GM12878 (cell line): ENCODE measurements at regions not wholly inside any gene's neighbourhood (a gene's known extent, or its start where the extent isn't known, plus 50 kb on each side); places are given as distances from the start of the nearest gene placed in this dataset.

ENCODE experiments used
- ATAC-seq: fragments of 200-7000 bp; cut with Tn5 transposase; 3 replicates; pipeline ENCODE4 v1.9.1; 2020; ENCODE audit warnings: mild to moderate bottlenecking, moderate library complexity
- BruUV-seq: library from RNA; stranded (reverse); fragments of 400-500 nt; replicated peaks from 2 replicates; lab custom pipeline; 2021; lab: Mats Ljungman, UMichigan
- CTCF ChIA-PET: fragments of 300-600 bp; sonication (Branson Sonifier 250); formaldehyde crosslinking; extraction: SDS; loops from one replicate; lab custom pipeline; 2021; ENCODE audit warnings: inconsistent platforms; lab: Yijun Ruan, JAX
- POLR2A ChIA-PET: fragments of 350-600 bp; formaldehyde crosslinking; extraction: SDS; loops from one replicate; lab custom pipeline; 2021; ENCODE audit warnings: inconsistent platforms; lab: Charles Lee
- RAD21 ChIA-PET: fragments of 300-600 bp; sonication (Branson Sonifier 250); formaldehyde crosslinking; loops from one replicate; lab custom pipeline; 2023; ENCODE audit warnings: antibody characterized with exemption; ENCODE audit not compliant: unreplicated experiment; lab: Charles Lee
- SMC1A ChIA-PET: fragments of 300-600 bp; sonication (Branson Sonifier 250); formaldehyde crosslinking; loops from one replicate; lab custom pipeline; 2023; ENCODE audit not compliant: unreplicated experiment, uncharacterized antibody; lab: Charles Lee
- DNase-seq: peaks from one replicate; pipeline ENCODE4 v3.0.0-alpha.2; 2011; ENCODE audit warnings: low read depth, low spot score
- FAIRE-seq: peaks from 3 replicates; lab custom pipeline; 2011; peaks lifted over from hg19 to GRCh38; lab: Jason Lieb, UNC
- H2AFZ ChIP-seq: 2 replicates; pipeline ENCODE4 v1.6.0; 2011; ENCODE audit warnings: low read depth, low read length, control low read depth; ENCODE audit not compliant: control insufficient read depth
- H3K27ac ChIP-seq: 2 replicates; pipeline ENCODE4 v1.5.1; 2011; ENCODE audit warnings: control low read depth; ENCODE audit not compliant: control insufficient read depth, insufficient read depth
- H3K27me3 ChIP-seq, 2 experiments: replicated peaks in 1 of 2; 2 replicates each; pipeline versions ENCODE4 v1.6.0 to v1.6.1; 2011; ENCODE audit warnings: low read length in 1 of 2; ENCODE audit not compliant: control insufficient read depth in 2 of 2, insufficient read depth in 2 of 2
- H3K36me3 ChIP-seq, 2 experiments: 2 replicates each; pipeline ENCODE4 v1.5.1; 2011; ENCODE audit warnings: low read length in 1 of 2; ENCODE audit not compliant: control insufficient read depth in 2 of 2, insufficient read depth in 2 of 2
- H3K4me1 ChIP-seq: 2 replicates; pipeline ENCODE4 v1.6.1; 2011; ENCODE audit warnings: mild to moderate bottlenecking, low read length, moderate library complexity, mixed read lengths; ENCODE audit not compliant: control insufficient read depth, insufficient read depth
- H3K4me2 ChIP-seq: 2 replicates; pipeline ENCODE4 v1.6.0; 2011; ENCODE audit warnings: control low read depth; ENCODE audit not compliant: control insufficient read depth, insufficient read depth
- H3K4me3 ChIP-seq: fragments of 200-600 bp; sonication (generic); 2 replicates; pipeline ENCODE4 v1.5.1; 2016
- H3K79me2 ChIP-seq: 2 replicates; pipeline ENCODE4 v1.6.0; 2011; ENCODE audit warnings: low read length; ENCODE audit not compliant: control insufficient read depth, insufficient read depth
- H3K9ac ChIP-seq: 2 replicates; pipeline ENCODE4 v1.8.0; 2011; ENCODE audit warnings: low read length, control low read depth, mixed read lengths; ENCODE audit not compliant: control insufficient read depth, insufficient read depth
- H3K9me3 ChIP-seq: replicated peaks from 3 replicates; pipeline ENCODE4 v1.5.1; 2011; ENCODE audit warnings: mild to moderate bottlenecking, low read length; ENCODE audit not compliant: control insufficient read depth, insufficient read depth
- H4K20me1 ChIP-seq: 2 replicates; pipeline ENCODE4 v1.6.0; 2011; ENCODE audit not compliant: control insufficient read depth, insufficient read depth
- CBFB ChIP-seq: IDR thresholded peaks from 2 replicates; pipeline ENCODE4 v1.6.1; 2016; ENCODE audit warnings: antibody characterized with exemption, low read depth
- CEBPZ ChIP-seq: fragments of 150-350 bp; IDR thresholded peaks from 2 replicates; pipeline ENCODE4 v1.6.1; 2016; ENCODE audit warnings: low read depth, low read length
- HDAC6 ChIP-seq: fragments of 200-600 bp; sonication (generic); IDR thresholded peaks from one replicate; pipeline ENCODE4 v1.8.0; 2017; ENCODE audit warnings: antibody characterized with exemption; ENCODE audit not compliant: unreplicated experiment
- IKZF1 ChIP-seq: fragments of 450-650 bp; conservative IDR thresholded peaks from 2 replicates; pipeline ENCODE4 v1.6.1; 2017; ENCODE audit warnings: antibody characterized with exemption, mild to moderate bottlenecking
- NFXL1 ChIP-seq: fragments of 450-650 bp; IDR thresholded peaks from 2 replicates; pipeline ENCODE4 v1.6.1; 2017; ENCODE audit warnings: antibody characterized with exemption, mild to moderate bottlenecking, borderline replicate concordance
- NR2C1 ChIP-seq: fragments of 450-650 bp; IDR thresholded peaks from 2 replicates; pipeline ENCODE4 v1.6.1; 2017; ENCODE audit warnings: antibody characterized with exemption, mild to moderate bottlenecking, moderate library complexity
- SMAD1 ChIP-seq: fragments of 450-650 bp; IDR thresholded peaks from 2 replicates; pipeline ENCODE4 v1.6.1; 2018; ENCODE audit warnings: mild to moderate bottlenecking, low read depth; ENCODE audit not compliant: partially characterized antibody
- SPI1 ChIP-seq: IDR thresholded peaks from 2 replicates; pipeline ENCODE4 v1.6.1; 2011; ENCODE audit warnings: low read depth, mild to moderate bottlenecking, low read length, moderate library complexity, borderline replicate concordance; ENCODE audit not compliant: insufficient read depth
- SREBF2 ChIP-seq: IDR thresholded peaks from 2 replicates; pipeline ENCODE4 v1.6.1; 2012; ENCODE audit warnings: mild to moderate bottlenecking, low read length
- USF1 ChIP-seq: IDR thresholded peaks from 2 replicates; pipeline ENCODE4 v1.6.1; 2011; ENCODE audit warnings: borderline replicate concordance, low read depth, mild to moderate bottlenecking, moderate library complexity, mixed read lengths, low read length; ENCODE audit not compliant: insufficient read depth; ENCODE audit errors: extremely low read length
- ZBED1 ChIP-seq: IDR thresholded peaks from 2 replicates; pipeline ENCODE4 v1.6.1; 2016; ENCODE audit warnings: borderline replicate concordance
- ZBTB33 ChIP-seq: fragments of 450-650 bp; IDR thresholded peaks from 2 replicates; pipeline ENCODE4 v1.6.1; 2017; ENCODE audit warnings: mild to moderate bottlenecking
- in situ Hi-C: fragments of 300-500 bp; cut with MboI; formaldehyde crosslinking; loops from 9 replicates; pipeline ENCODE4 v1.14.3; 2018; ENCODE audit warnings: mixed read lengths
- intact Hi-C: fragments of 100-400 bp; cut with micrococcal nuclease; formaldehyde crosslinking; loops from one replicate; pipeline ENCODE4 v1.14.2; 2022; ENCODE audit not compliant: unreplicated experiment

GRCh38 chr2:128967646-128968045 lies 649.0 kb upstream of the HS6ST1 start:
- RAD21 ChIA-PET, result no interaction called here
- Histone ChIP-seq H3K79me2 (no peaks in the 10 kb centered on the region), H3K9me3 (no peaks in the 10 kb centered on the region; the same call in 2 of the 3 replicates), H3K36me3 (no peaks in the 10 kb centered on the region), H4K20me1 (no peaks in the 10 kb centered on the region), H3K27ac (no peak overlapping the region), H2AFZ (no peak overlapping the region), H3K4me3 (no peak overlapping the region), H3K4me2 (no peak overlapping the region), H3K9ac (no peak overlapping the region), H3K4me1 (no peaks in the 10 kb centered on the region), H3K27me3 (no peaks in the 10 kb centered on the region)
- no TSS peak for BruUV-seq
- CTCF ChIA-PET, result no interaction called here
- DNase-seq (no peak), ATAC-seq (no peak), FAIRE-seq (no peak)
- TF ChIP-seq CBFB (no peak), CEBPZ (no peak), USF1 (no peak), SREBF2 (no peak), NR2C1 (no peak), ZBTB33 (no peak), SPI1 (no peak), ZBED1 (no peak), SMAD1 (no peak), NFXL1 (no peak), HDAC6 (no peak), IKZF1 (no peak)
- POLR2A ChIA-PET, result no interaction called here
- in situ Hi-C loops (no loop called here), intact Hi-C loops (no loop called here)
- SMC1A ChIA-PET, result no interaction called here
